ENCODE measurements at regions not wholly inside any gene's neighbourhood (a gene's known extent, or its start where the extent isn't known, plus 50 kb on each side); places are given as distances from the start of the nearest gene placed in this dataset.

DNA sequence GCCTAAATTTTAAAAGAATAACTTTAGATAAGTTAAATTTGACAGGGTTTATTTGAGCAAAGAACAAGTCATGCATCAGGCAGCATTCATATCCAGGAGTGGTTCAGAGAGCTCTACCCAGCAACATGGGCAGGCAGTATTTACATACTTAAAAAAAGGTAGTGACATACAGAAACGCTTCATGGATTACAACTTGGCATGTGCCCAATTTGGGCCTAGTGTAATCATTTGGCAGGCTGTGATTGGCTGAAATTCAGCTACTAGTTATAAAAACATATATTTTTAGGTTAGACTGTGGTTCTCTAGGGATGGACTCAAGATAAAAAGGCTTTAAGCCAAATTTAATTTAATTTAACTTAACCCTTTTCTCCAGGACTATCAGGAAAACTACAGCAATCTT, 374.0 kb upstream of the ADAMTS16 start:
- DNase-seq, result no peak

DNA sequence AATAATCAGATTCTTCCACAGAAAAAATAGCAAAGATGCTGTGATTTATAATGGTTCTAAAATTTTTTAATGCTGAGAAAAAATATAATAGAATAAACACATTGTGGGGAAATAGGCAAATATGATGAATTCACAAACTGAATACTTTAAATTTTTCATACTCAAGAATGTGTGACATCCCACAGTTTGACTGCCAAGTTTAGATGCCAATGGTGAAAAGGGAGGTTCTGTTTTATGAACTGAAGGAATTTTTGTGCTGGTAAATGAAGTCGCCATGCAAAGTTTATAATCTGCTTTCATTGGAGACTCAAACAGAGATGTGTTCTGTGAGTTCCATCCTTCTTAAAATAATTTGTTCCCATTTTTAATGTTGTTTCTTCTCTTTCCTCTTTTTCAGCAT, 367.5 kb upstream of the ADAMTS16 start:
- no peak for DNase-seq

DNA sequence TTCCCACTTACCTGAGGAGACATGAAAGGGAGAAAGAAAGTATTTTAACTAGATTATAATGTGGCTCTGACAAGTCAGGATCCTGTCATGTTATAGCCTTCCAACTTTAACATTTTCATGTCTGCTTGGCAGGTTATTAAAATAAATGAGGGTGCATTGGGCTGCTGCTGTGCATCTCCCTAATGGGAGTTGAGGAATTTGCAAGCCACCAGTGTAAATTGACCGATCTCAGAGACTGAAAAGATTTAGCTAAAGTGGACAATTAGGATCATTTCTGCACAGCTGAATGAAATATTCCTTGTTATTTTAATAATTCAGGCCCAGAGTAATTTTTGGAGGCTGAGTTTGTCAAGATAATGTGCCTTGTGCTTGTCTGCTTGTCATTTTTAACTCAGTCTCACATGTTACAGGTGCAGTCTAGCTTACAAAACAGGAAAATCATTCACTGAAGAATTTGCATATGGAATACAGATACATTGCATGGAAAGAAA, 366.3 kb upstream of the ADAMTS16 start:
- DNase-seq, result no peak

DNA sequence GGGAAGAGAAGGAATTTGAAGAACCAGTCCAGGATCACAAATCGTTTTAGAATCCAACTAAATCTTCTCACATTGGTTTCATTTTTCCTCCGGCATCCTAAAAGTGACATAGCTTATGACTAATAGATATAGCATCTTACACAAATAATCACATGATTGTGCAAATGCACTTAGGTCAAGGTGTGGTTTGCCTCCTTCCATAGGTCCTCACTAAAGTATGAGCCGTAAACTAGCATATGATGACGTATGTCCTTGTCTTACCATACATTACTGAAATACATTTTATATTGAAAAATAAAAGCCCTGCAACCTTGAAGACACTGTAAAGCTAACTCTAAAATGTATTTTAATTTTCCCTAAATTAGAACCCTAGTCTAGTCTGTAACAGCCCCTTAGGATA, 362.7 kb upstream of the ADAMTS16 start:
- no peak for DNase-seq

DNA sequence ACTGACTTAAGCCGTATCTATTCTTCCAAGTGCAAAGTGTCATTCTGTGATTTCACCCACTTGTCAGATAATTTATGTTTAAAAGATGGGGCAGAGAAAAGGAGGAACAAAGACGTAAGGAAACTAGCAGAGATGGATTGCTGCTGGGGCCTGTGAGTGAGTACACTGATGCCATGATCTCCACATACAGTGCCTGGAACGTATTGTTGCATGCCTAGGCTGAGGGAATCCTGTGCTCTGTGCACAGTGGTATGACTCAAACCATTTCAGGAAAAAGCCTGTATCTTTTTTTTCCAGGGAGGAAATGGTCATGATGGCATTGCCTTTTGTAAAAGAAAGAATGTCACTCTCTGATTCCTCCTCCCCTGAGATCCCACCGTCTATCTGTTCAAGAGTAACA, 359.5 kb upstream of the ADAMTS16 start:
- DNase-seq, result no peak

DNA sequence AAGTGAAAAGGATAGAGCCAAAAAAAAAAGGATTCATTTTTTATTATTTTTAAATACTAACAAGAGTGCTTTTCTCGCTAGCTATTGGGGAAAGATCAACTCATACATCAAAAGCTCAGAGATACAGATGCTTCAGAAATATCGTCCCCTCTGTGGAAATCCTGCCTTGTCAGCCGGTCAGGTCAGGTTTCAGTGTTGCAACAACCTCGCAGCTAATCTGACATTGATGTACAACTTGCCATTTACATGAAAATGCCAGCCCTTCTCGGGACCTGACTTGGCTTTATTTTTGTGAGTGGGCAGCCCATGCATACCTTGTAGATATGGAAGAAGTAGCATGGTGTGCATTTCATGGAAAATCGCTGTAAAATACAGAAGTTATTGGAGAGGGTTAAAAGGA, 358.8 kb upstream of the ADAMTS16 start:
- DNase-seq, result no peak

DNA sequence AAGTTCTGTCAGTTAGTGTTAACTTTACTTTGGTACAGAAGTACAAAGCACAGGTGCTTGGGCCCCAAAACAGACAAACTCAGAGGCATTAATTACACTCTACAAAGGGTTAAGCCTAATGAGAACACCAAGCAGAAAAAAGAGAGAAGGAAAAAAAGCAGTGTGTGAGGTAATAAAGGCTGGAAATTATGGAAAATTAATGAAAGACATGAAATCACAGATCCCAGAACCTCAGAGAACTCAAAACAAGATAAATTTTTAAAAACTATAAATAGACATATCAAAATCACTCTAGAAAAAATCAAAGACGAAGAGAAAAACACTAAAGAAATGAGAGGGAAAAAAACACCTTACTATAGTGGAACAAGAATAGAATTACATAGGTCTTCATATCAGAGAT, 354.2 kb upstream of the ADAMTS16 start:
- no peak for DNase-seq

DNA sequence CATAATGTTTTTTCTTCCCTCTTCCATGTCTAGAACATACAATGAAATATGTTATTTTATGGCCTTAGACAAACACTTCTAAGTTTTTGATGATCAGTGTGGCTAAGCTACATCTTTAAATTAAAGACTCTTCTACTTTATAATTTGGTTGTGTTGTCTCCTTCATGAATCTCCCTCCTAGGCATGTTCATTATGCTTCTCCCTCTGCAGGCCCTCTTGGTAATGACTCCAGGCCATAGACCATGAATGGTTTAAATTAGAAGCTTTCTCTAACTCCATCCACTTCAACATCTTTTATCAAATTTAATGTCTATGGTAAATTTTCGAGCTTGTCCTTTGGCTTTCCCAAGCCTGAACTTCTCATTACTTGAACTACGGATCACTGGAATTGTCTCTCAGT, 342.7 kb upstream of the ADAMTS16 start:
- DNase-seq, result no peak

DNA sequence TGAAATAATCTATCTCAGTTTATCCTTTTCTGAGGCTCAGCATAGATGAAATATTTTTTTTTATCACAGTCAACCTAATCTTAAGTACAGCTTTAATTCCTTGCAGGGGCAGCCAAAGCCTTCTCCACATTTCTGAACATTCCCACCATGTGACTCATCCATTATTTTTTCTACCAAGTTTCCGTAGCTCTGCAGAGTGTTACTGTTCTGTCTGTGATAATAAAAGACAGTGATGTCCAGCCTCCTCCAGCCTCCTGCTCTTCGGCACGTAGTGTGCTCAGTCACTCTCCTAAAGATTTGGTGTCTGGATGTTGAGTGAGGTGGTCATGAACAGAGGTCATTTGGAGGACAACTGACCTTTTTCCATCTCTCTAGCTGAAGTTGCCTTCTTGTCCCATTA, 338.1 kb upstream of the ADAMTS16 start:
- no peak for DNase-seq

DNA sequence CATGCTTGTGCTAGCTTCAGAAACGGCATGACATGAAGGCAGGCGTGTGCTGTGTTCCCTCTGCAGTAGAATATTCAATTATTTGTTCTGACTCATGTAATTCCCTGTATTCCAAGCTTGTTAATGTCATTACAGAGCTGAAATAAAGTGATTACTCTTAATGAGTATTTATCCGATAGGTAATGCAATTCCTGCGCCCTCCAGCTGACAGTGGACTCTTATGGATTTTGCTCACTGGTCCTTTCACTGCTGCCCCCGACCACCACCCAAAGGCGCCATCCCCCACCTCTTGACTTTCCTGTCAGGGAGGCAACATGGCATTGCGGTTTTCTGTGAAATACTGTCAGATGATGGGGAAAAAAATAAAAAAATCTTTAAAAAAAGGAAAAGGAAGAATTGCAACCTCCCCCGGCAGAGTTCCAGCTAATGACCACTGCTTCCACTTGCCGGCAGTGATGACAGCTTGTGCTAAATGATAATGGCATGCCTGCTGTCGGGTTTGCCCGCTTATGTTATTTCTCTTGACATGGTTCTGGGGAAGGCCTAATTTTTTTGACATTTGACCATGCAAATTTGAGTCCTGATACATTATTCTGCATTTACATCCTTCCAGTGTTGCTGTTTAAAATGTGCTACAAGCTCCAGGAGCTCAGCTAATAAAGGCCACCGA, 335.3 kb upstream of the ADAMTS16 start:
- no peak for DNase-seq

DNA sequence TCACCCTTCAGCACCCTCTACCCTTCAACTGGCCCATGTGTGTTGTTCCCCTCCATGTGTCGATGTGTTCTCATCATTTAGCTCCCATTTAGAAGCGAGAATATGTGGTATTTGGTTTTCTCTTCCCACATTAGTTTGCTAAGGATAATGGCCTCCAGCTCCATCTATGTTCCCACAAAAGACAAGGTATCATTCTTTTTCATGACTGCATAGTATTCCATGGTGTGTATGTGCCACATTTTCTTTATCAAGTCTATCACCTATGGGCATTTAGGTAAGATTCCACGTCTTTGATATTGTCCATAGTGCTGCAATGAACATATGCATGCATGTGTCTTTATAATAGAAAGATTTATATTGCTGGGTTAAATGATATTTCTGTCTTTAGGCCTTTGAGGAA, 325.1 kb upstream of the ADAMTS16 start:
- no peak for DNase-seq

DNA sequence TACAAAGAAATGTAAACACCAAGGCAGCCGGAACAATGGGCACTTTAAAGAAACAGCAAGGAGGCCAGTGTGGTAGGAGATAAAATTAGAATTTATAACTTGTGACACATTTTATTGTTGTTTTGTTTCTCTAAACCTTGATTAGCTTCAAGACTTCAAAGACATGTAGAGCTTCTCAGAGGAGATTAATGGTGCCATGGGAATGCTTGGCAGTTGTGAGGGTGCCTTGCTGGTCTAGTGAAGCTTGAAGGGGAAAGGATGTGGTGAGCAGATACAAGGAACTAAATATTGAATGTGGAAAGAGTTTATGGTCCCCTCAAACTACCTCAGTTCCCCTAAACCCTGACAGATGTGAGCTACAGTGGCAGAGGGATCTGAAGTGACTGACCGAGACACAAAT, 322.4 kb upstream of the ADAMTS16 start:
- DNase-seq, result no peak

DNA sequence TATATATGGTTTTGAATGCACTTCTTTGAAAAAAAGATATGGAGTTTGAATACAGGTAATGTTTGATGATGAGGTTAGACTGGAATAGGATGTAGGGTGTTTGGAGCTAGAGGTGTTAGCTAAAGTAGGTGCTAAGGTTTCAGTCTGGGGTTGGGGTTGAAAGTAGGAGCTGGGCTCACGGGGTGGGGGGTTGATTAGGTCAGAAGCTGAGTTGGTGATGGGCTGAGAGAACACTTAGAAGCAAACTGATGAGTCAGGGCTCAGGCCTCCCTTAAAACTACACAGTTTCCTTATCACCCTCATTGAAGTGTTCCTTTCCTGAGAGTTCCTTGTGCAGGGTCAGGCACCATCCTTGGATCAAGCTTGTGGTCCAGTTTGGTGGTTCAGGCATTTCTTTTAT, 308.8 kb upstream of the ADAMTS16 start:
- DNase-seq, result no peak

DNA sequence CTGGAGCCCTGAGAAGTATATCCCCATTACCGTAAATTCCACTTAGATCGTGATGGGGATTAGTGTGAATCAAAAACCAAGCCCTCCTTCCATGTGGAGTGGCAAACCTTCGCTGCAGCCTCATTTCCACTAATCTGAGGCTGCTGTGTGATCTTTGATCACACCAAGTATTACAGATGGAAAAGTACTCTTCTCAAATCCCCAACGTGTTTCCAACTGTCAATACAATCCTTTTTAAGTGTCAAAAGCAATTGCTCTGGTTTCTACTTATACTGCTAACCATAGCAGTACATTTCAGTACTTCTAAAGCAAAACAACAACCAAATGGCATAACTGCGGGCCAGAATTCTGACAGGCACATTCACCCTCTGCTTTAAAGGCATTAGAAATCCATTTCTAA, 307.7 kb upstream of the ADAMTS16 start:
- DNase-seq, result no peak

DNA sequence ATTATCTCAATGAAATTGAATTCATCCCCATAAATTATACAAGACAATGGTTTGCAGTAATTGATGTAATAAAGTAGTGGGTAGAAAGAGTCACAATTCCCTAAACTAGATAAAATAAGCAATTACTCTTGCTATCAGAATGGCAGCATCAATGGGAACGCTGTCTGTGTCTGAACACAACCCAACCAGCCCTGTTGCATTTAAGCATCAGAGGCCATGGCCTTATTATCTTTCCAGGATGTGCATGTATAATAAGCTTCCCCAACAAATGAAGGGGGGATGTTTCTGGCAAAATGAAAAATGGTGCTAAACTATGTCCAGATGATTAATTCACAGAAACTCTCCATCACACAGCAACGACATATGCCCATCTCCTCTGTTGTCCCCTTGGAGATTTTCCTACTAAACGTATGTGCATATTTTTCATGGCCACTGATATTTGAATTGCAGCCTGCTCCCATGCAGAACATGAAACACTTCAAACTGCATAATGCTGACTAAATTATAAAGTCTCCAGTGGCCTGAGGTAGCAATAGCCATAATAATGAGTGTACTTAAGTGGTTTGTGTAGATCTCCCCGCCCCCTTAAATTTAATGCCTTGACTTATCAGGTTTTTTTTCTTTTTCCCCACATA, 306.9 kb upstream of the ADAMTS16 start:
- DNase-seq, result no peak

DNA sequence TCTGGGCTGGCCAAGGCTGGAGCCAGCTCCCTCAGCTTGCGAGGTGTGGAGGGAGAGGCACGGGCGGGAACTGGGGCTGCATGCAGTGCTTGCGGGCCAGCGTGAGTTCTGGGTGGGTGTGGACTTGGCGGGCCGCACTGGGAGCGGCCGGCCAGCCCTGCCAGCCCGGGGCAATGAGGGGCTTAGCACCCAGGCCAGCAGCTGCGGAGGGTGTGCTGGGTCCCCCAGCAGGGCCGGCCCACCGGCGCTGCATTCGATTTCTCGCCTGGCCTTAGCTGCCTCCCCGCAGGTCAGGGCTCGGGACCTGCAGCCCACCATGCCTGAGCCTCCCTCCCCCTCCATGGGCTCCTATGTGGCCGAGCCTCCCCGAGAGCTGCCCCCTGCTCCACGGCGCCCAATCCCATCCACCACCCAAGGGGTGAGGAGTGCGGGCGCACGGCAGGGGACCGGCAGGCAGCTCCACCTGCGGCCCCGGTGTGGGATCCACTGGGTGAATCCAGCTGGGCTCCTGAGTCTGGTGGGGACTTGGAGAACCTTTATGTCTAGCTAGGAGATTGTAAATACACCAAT, 302.6 kb upstream of the ADAMTS16 start:
- DNase-seq, result no peak

DNA sequence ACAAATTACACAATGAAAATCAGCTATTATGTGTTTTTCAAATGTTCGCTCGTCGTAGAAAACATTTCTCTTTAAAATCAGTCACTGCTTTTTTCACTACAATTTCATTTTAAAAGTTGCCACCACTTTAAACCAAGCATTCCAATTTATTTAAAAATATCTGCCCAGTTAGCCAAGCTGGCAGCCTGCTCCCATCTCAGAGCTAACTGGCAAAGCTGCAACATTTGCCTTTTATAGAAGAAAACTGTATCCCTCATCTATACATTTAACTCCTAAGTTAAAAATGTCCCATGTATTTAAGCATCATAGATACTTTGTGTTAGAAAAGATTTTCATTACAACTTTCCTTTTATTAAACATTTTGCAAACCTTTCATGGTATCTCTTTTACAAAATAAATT, 294.9 kb upstream of the ADAMTS16 start:
- no peak for DNase-seq

DNA sequence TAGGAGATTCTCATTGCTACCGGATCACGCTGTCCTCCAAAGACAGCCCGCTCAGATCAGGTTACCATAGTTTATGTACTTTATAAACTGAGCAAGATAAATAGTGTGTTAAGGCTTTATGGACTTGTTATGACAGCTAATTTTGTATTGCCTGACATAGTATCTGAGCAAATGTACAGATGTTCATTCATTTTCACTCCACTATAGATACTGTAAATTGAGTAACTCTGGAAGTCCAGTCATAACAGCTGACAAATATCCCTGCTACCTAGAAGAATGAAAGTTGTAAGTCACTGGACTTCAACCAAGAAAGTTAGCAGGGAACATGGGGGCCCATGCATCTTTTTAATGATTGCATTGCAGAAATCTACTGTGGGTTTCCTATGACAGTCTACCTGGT, 292.4 kb upstream of the ADAMTS16 start:
- no peak for DNase-seq

DNA sequence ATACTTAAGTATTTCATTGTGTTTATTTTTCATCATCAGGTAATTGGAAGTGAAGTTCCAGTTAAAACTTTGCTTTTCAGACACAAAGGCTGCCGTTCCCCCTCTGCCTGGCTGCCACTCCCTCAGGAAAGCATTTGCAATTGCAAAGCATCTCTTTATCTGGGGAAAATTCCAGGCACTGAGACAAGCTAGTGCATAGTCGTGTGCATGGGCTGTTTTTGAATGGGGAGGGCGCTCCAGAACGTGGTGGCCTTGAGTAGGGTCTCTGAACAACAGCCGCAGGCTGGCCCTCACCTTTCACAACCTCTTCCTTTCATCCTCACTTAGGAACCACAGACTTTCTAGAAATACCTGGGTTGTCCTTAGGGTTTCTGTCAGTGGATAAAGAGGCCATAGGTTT, 285.1 kb upstream of the ADAMTS16 start:
- DNase-seq, result no peak

DNA sequence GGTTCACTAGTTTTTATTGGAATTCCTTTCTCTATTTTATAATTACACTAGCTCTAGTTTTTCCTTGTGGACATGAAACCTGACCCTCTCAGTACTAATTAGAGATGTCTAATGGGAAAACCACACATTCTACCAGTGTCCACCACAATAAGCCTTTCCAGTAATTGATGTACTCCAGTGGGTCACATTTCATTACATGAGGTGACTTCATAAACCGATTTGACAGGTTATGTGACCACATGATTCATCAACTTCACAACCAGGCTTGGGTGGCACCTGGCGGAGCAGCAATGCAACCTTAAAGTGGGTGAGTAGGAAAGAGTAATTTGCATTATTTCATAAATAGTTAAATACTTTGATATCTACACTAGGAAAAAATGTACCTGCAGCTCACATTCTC, 284.2 kb upstream of the ADAMTS16 start:
- DNase-seq, result no peak

DNA sequence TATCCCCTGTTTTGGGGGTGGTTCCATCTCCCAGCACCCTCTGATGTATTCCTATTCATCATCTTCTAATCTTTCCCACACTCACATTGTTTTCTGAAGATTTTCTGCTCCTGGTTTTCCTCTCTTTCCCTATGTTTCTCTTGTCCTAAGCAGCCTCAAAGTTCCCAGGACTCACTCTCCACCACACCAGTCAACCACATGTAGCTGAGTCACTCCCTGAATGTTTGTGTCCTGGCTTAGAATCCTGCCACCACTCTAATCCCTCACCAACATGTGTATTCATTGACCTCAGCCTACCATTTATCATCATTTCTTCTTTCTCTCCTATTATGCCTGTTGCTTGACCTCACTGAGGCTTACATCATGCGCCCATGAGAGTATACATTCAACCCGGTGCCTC, 282.4 kb upstream of the ADAMTS16 start:
- DNase-seq, result no peak

DNA sequence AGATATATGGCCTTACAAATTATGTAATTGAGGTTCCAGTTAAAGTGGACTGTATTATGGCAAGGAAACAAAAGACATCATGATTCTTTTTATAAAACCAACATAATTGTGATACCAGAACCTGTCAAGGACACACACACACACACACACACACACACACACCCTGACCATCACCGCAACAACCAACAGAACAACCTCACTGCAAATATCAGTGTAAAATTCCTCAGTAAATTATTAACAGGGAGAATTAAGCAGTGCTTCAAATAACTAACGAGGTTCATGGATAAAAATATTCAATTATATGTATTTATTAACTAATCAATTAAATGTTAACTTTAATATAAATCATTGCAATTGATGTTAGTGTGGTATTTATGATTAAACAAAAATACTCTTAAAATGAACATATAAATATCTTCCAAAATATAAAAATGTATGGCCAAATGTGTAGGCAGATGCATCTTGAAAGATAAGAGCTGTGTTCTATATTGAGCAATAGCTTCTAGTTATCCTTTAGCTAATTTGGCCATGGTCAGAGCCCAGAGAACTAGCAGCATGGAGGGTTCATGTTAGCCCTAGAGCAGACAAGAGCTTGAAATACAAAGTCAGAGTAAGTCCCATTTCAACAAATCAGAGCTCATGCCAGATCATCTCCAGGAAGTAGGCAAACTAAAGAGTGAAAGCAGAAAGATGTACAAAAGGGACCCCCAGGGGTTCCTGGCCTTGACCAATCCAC, 280.5 kb upstream of the ADAMTS16 start:
- DNase-seq, result no peak

DNA sequence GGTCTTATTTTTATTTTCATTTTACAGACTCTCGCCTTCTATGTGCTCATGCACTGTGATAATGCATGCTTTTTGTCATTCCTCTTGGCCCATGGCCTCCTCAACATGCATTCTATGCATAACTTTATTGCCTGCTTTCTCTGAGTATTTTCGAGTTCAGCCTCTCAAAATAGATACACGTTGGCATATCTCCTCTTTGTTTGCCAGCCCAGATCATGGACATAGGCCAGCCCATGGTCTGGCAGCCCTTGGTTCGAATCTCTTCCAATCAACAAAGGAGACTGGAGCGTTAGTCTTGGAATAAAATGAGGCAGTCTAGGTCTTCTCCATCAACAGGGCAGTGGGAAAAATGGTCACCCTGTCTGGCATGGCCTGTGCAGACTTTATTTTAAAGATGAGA, 279.5 kb upstream of the ADAMTS16 start:
- DNase-seq, result no peak

DNA sequence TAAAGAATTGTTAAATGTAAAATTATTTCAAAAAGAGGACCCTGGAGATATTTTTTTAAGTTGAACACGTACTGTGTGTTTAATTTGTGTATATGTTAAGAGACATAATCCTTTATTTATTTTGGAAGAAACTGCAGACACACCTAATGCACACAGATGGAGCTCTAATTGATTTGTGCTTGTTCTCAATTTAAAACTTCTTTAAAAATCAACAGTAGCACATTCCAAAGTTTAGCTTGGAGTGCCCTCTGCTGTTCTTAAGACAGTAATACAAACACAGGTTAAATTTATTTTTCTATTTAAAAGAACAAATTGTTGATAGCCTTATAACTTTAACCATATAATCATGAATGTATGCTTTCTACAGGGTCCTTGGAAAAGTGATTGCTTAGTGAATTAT, 277.6 kb upstream of the ADAMTS16 start:
- DNase-seq, result peak; percentile 23

Data from NCI-H69 (cell line).